Spleen (tissue), 11 donors: ENCODE measurements at regions not wholly inside any gene's neighbourhood (a gene's known extent, or its start where the extent isn't known, plus 50 kb on each side); places are given as distances from the start of the nearest gene placed in this dataset.

ENCODE experiments used
- DNase-seq: peaks from one replicate; pipeline ENCODE4 v3.0.0-alpha.2; 2020
- H3K27ac ChIP-seq, 8 donors: fragments of 200-600 bp; sonication (generic) in 7 of 8; 1 replicate in 4 of 8; 2 replicates in 4 of 8; pipeline versions ENCODE4 v1.5.0 to v1.8.0; 2016 to 2021; ENCODE audit warnings: inconsistent platforms in 4 of 8, mild to moderate bottlenecking in 4 of 8, moderate library complexity in 1 of 8
- H3K27me3 ChIP-seq, 7 donors: fragments of 200-600 bp; sonication (generic) in 6 of 7; replicated peaks in 1 of 7; 1 replicate in 4 of 7; 2 replicates in 3 of 7; pipeline versions ENCODE4 v1.5.0 to v1.8.0; 2016 to 2021; ENCODE audit warnings: inconsistent platforms in 3 of 7, mild to moderate bottlenecking in 1 of 7
- H3K36me3 ChIP-seq, 6 donors: fragments of 200-600 bp; sonication (generic) in 5 of 6; 1 replicate in 4 of 6; 2 replicates in 2 of 6; pipeline versions ENCODE4 v1.5.0 to v1.8.0; 2016 to 2021; ENCODE audit warnings: inconsistent platforms in 2 of 6
- H3K4me1 ChIP-seq, 6 donors: fragments of 200-600 bp; sonication (generic) in 5 of 6; 1 replicate in 3 of 6; 2 replicates in 3 of 6; pipeline versions ENCODE4 v1.5.0 to v1.8.0; 2016 to 2021; ENCODE audit warnings: inconsistent platforms in 3 of 6
- H3K4me3 ChIP-seq, 8 donors: fragments of 200-600 bp; sonication (generic) in 7 of 8; 1 replicate in 4 of 8; 2 replicates in 4 of 8; pipeline versions ENCODE4 v1.5.0 to v1.8.0; 2016 to 2021; ENCODE audit warnings: inconsistent platforms in 4 of 8, mild to moderate bottlenecking in 4 of 8, moderate library complexity in 2 of 8
- H3K9me3 ChIP-seq, 8 donors: fragments of 200-600 bp; sonication (generic) in 7 of 8; 1 replicate in 4 of 8; 2 replicates in 4 of 8; pipeline versions ENCODE4 v1.5.0 to v1.8.0; 2016 to 2021; ENCODE audit warnings: inconsistent platforms in 4 of 8
- POLR2A ChIP-seq, 3 donors: fragments of 450-650 bp; IDR thresholded peaks; one replicate each; pipeline ENCODE4 v1.5.1; 2017; ENCODE audit warnings: antibody characterized with exemption in 3 of 3, mild to moderate bottlenecking in 1 of 3
- POLR2AphosphoS5 ChIP-seq, 3 donors: sonication (generic); formaldehyde crosslinking; IDR thresholded peaks; one replicate each; pipeline ENCODE4 v1.5.1; 2017; ENCODE audit warnings: antibody characterized with exemption in 3 of 3
- WGBS, 5 donors: extraction: QIAGEN DNeasy Blood & Tissue Kit in 3 of 5; methylation state at CpG; one replicate each; pipeline versions ENCODE4 v1.1.5 to v1.1.7; 2013 to 2018; 5-methylcytosine and 5-hydroxymethylcytosine counted together
- intact Hi-C: fragments of 100-400 bp; cut with DNase I; formaldehyde crosslinking; loops from one replicate; pipeline ENCODE4 v1.15.0; 2023; ENCODE audit warnings: low total_unique reads
- TF ChIP-seq, protein P1 (sequence below), 11 experiments: fragments of 200-600 bp in 7 of 11; fragments of 450-650 bp in 4 of 11; sonication (generic) in 4 of 11; IDR thresholded peaks in 8 of 11; conservative IDR thresholded peaks in 3 of 11; 1 replicate in 7 of 11; 2 replicates in 4 of 11; pipeline versions ENCODE4 v1.4.0 to v1.8.0; 2016 to 2021; ENCODE audit warnings: antibody characterized with exemption in 11 of 11, inconsistent platforms in 4 of 11, mild to moderate bottlenecking in 1 of 11
- donor health status: healthy with polysubstance abuse.
- donor health status: DM: no; HTN: no; CAD: no; lungs with moderate emphysema.
- donor health status: DM: no; HTN: no; CAD: no.
- donor health status: Bipolar disorder and iron deficiency.
- donor health status: healthy.
- donor health status: DM: no; HTN: no; CAD: no.
- donor health status: DM: yes; HTN: yes; CAD: no.

- no peak overlapping the region for H3K27ac ChIP-seq
- H3K27me3 ChIP-seq: peaks cover 0 to 12% (median 0%) of the 10 kb centered on the region in 7 donors
- H3K36me3 ChIP-seq: no peaks in the 10 kb centered on the region
- no peak overlapping the region for H3K4me3 ChIP-seq
- peaks cover 3 to 18% (median 7%) of the 10 kb centered on the region in 6 donors for H3K4me1 ChIP-seq
- DNase-seq: no peak
- H3K9me3 ChIP-seq: no peaks in the 10 kb centered on the region
- 20 to 39% (median 29%) methylated on average over 4 of the region's 4 CpGs for WGBS, 5 donors
- no peak for TF ChIP-seq POLR2AphosphoS5 (IDR thresholded peaks at IDR 0.05)
- intact Hi-C loops: no loop called here
Observed at GRCh38 chr15:91407269-91407889, 307.3 kb downstream of the SV2B start.

GRCh38 chr15:91408476-91409076 lies 308.5 kb downstream of the SV2B start:
- Histone ChIP-seq H3K36me3 (no peaks in the 10 kb centered on the region), H3K4me1 (peaks cover 3 to 18% (median 7%) of the 10 kb centered on the region in 6 donors), H3K27me3 (peaks cover 0 to 12% (median 0%) of the 10 kb centered on the region in 7 donors), H3K9me3 (no peaks in the 10 kb centered on the region), H3K4me3 (no peak overlapping the region), H3K27ac (no peak overlapping the region)
- no peak for DNase-seq
- TF ChIP-seq, protein P1, sequence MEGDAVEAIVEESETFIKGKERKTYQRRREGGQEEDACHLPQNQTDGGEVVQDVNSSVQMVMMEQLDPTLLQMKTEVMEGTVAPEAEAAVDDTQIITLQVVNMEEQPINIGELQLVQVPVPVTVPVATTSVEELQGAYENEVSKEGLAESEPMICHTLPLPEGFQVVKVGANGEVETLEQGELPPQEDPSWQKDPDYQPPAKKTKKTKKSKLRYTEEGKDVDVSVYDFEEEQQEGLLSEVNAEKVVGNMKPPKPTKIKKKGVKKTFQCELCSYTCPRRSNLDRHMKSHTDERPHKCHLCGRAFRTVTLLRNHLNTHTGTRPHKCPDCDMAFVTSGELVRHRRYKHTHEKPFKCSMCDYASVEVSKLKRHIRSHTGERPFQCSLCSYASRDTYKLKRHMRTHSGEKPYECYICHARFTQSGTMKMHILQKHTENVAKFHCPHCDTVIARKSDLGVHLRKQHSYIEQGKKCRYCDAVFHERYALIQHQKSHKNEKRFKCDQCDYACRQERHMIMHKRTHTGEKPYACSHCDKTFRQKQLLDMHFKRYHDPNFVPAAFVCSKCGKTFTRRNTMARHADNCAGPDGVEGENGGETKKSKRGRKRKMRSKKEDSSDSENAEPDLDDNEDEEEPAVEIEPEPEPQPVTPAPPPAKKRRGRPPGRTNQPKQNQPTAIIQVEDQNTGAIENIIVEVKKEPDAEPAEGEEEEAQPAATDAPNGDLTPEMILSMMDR (IDR thresholded peaks at IDR 0.05 in 8 of 11, conservative IDR thresholded peaks at IDR 0.05 in 3 of 11): no peak
- TF ChIP-seq POLR2AphosphoS5 (IDR thresholded peaks at IDR 0.05) (no peak), POLR2A (IDR thresholded peaks at IDR 0.05) (no peak)
- intact Hi-C loops: no loop called here
- WGBS, 5 donors: 59 to 77% (median 63%) methylated on average over 9 of the region's 9 CpGs

GRCh38 chr15:91409387-91409786 lies 309.3 kb downstream of the SV2B start:
- no peak overlapping the region for H3K27ac ChIP-seq
- intact Hi-C loops: no loop called here
- H3K36me3 ChIP-seq: no peaks in the 10 kb centered on the region
- no peak overlapping the region for H3K4me3 ChIP-seq
- TF ChIP-seq POLR2A (IDR thresholded peaks at IDR 0.05) (no peak), POLR2AphosphoS5 (IDR thresholded peaks at IDR 0.05) (no peak)
- TF ChIP-seq, protein P1 (IDR thresholded peaks at IDR 0.05 in 8 of 11, conservative IDR thresholded peaks at IDR 0.05 in 3 of 11): no peak
- H3K4me1 ChIP-seq: peaks cover 3 to 18% (median 7%) of the 10 kb centered on the region in 6 donors
- WGBS, 5 donors: 79 to 95% (median 92%) methylated on average over 1 of the region's 1 CpG
- no peaks in the 10 kb centered on the region for H3K9me3 ChIP-seq
- no peak for DNase-seq
- peaks cover 0 to 12% (median 0%) of the 10 kb centered on the region in 7 donors for H3K27me3 ChIP-seq

DNA sequence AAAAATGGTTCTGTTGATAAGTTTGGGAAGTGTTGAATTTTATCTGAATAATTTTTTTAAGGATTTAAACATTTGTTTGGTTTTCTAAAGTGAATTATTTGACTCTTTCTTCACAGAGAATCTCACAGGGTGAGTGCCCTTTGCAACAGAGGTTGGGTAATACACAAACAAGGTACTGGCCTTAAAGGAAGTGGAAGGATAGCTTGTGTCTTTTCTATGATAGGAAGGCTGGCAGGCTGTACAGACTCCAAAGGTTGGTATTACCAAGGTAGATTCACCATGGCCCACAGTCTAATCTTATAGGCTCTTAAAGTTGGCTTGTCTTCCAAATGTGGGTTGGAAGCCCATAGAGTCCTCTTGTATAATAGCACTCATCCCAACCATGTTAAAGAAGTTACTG lies 311.5 kb downstream of the SV2B start:
- Histone ChIP-seq H3K4me3 (no peak overlapping the region), H3K36me3 (no peaks in the 10 kb centered on the region), H3K27me3 (peaks cover 0 to 12% (median 0%) of the 10 kb centered on the region in 7 donors), H3K9me3 (no peaks in the 10 kb centered on the region), H3K4me1 (peaks cover 3 to 18% (median 7%) of the 10 kb centered on the region in 6 donors), H3K27ac (peak overlapping the region in 5 of 8 donors; percentile 21 to 80 (median 62))
- intact Hi-C loops: no loop called here
- TF ChIP-seq POLR2AphosphoS5 (IDR thresholded peaks at IDR 0.05) (no peak), POLR2A (IDR thresholded peaks at IDR 0.05) (no peak)
- TF ChIP-seq, protein P1 (IDR thresholded peaks at IDR 0.05 in 8 of 11, conservative IDR thresholded peaks at IDR 0.05 in 3 of 11): no peak
- DNase-seq: no peak
